DMS53 (cell line): ENCODE measurements at regions not wholly inside any gene's neighbourhood (a gene's known extent, or its start where the extent isn't known, plus 50 kb on each side); places are given as distances from the start of the nearest gene placed in this dataset.
"Not testable (repeated sequence)": the region's sequence is repeated elsewhere in the genome, so short reads cannot be mapped to it uniquely, and the experiment has no call there.

Experiments
- DNase-seq: peaks from one replicate; lab custom pipeline; 2025; lab: John Stamatoyannopoulos, UW

GRCh38 chr3:655824-656223 is 437.0 kb upstream of the CNTN6 start:
- no peak for DNase-seq

GRCh38 chr3:661356-661755 is 431.5 kb upstream of the CNTN6 start:
- no peak for DNase-seq

GRCh38 chr3:674116-674515 is 418.7 kb upstream of the CNTN6 start:
- no peak for DNase-seq

GRCh38 chr3:675846-676245 is 417.0 kb upstream of the CNTN6 start:
- DNase-seq, result no peak

GRCh38 chr3:683770-684169 is 409.1 kb upstream of the CNTN6 start:
- DNase-seq, result no peak

GRCh38 chr3:690770-691169 is 402.1 kb upstream of the CNTN6 start:
- DNase-seq, result no peak

- DNase-seq, result no peak
Observed at GRCh38 chr3:700514-700913, 392.3 kb upstream of the CNTN6 start.

- no peak for DNase-seq
Observed at GRCh38 chr3:707041-707440, 385.8 kb upstream of the CNTN6 start.

GRCh38 chr3:713006-713621 is 379.7 kb upstream of the CNTN6 start:
- no peak for DNase-seq

GRCh38 chr3:713947-714620 is 378.7 kb upstream of the CNTN6 start:
- no peak for DNase-seq

GRCh38 chr3:721086-721485 is 371.7 kb upstream of the CNTN6 start:
- DNase-seq, result no peak

GRCh38 chr3:732326-732928 is 360.4 kb upstream of the CNTN6 start:
- DNase-seq, result no peak

GRCh38 chr3:733313-733712 is 359.5 kb upstream of the CNTN6 start:
- no peak for DNase-seq

- no peak for DNase-seq
Observed at GRCh38 chr3:757711-758110, 335.1 kb upstream of the CNTN6 start.

- no peak for DNase-seq
Observed at GRCh38 chr3:759106-759505, 333.7 kb upstream of the CNTN6 start.

GRCh38 chr3:773433-773832 is 319.4 kb upstream of the CNTN6 start:
- not testable (repeated sequence) for DNase-seq

- DNase-seq, result no peak
Observed at GRCh38 chr3:775178-775880, 317.5 kb upstream of the CNTN6 start.

- no peak for DNase-seq
Observed at GRCh38 chr3:780505-780904, 312.3 kb upstream of the CNTN6 start.

GRCh38 chr3:791442-791841 is 301.4 kb upstream of the CNTN6 start:
- DNase-seq, result no peak

- DNase-seq, result no peak
Observed at GRCh38 chr3:792630-793029, 300.2 kb upstream of the CNTN6 start.

GRCh38 chr3:804211-804610 is 288.6 kb upstream of the CNTN6 start:
- DNase-seq, result no peak

GRCh38 chr3:805326-805725 is 287.5 kb upstream of the CNTN6 start:
- no peak for DNase-seq

GRCh38 chr3:806006-806405 is 286.8 kb upstream of the CNTN6 start:
- DNase-seq, result no peak
